ENCODE measurements at regions not wholly inside any gene's neighbourhood (a gene's known extent, or its start where the extent isn't known, plus 50 kb on each side); places are given as distances from the start of the nearest gene placed in this dataset.

- no peaks in the 10 kb centered on the region for H3K36me3 ChIP-seq
- H3K27me3 ChIP-seq = no peaks in the 10 kb centered on the region
- peaks cover 0 to 11% of the 10 kb centered on the region in 2 donors for H3K4me1 ChIP-seq
- TF ChIP-seq CTCF (IDR thresholded peaks at IDR 0.05) = no peak
- H3K27ac ChIP-seq = no peak overlapping the region
- H3K9me3 ChIP-seq = no peaks in the 10 kb centered on the region
- DNase-seq (ENCODE audit: low spot score) = no peak
- H3K4me3 ChIP-seq = no peak overlapping the region
Measured at GRCh38 chr20:25135031-25135430, 53.1 kb upstream of the VSX1 start.

GRCh38 chr20:25136056-25136455, 54.1 kb upstream of the VSX1 start:
- no peak overlapping the region for H3K27ac ChIP-seq
- no peak for DNase-seq (ENCODE audit: low spot score)

GRCh38 chr20:25136643-25137559, 55.0 kb upstream of the VSX1 start:
- no peaks in the 10 kb centered on the region for H3K36me3 ChIP-seq
- H3K9me3 ChIP-seq = no peaks in the 10 kb centered on the region
- peaks cover 0 to 11% of the 10 kb centered on the region in 2 donors for H3K4me1 ChIP-seq
- no peak overlapping the region for H3K4me3 ChIP-seq
- no peak for TF ChIP-seq CTCF (IDR thresholded peaks at IDR 0.05)
- DNase-seq (ENCODE audit: low spot score) = peak; percentile 82
- H3K27ac ChIP-seq = peak overlapping the region in 1 of 2 donors; percentile 26
- H3K27me3 ChIP-seq = no peaks in the 10 kb centered on the region

More at GRCh38 chr20:25136056-25136455, 54.1 kb upstream of the VSX1 start:
- H3K4me3 ChIP-seq = no peak overlapping the region
- H3K9me3 ChIP-seq = no peaks in the 10 kb centered on the region
- no peaks in the 10 kb centered on the region for H3K36me3 ChIP-seq
- TF ChIP-seq CTCF (IDR thresholded peaks at IDR 0.05) = no peak
- H3K4me1 ChIP-seq = peaks cover 0 to 11% of the 10 kb centered on the region in 2 donors
- H3K27me3 ChIP-seq = no peaks in the 10 kb centered on the region

GRCh38 chr20:25139029-25139705, 56.3 kb upstream of the ENTPD6 start:
- no peaks in the 10 kb centered on the region for H3K9me3 ChIP-seq
- TF ChIP-seq CTCF (IDR thresholded peaks at IDR 0.05) = no peak

GRCh38 chr20:25140968-25141367, 54.5 kb upstream of the ENTPD6 start:
- Histone ChIP-seq H3K36me3 (no peaks in the 10 kb centered on the region), H3K27me3 (no peaks in the 10 kb centered on the region), H3K27ac (no peak overlapping the region), H3K4me3 (no peak overlapping the region), H3K9me3 (no peaks in the 10 kb centered on the region), H3K4me1 (peaks cover 0 to 11% of the 10 kb centered on the region in 2 donors)
- no peak for DNase-seq (ENCODE audit: low spot score)
- no peak for TF ChIP-seq CTCF (IDR thresholded peaks at IDR 0.05)

More at GRCh38 chr20:25139029-25139705, 56.3 kb upstream of the ENTPD6 start:
- no peak for DNase-seq (ENCODE audit: low spot score)
- no peaks in the 10 kb centered on the region for H3K27me3 ChIP-seq
- H3K4me1 ChIP-seq = peaks cover 0 to 11% of the 10 kb centered on the region in 2 donors
- no peaks in the 10 kb centered on the region for H3K36me3 ChIP-seq
- H3K4me3 ChIP-seq = no peak overlapping the region
- H3K27ac ChIP-seq = no peak overlapping the region
